Body of pancreas (tissue), 4 donors: ENCODE measurements at regions not wholly inside any gene's neighbourhood (a gene's known extent, or its start where the extent isn't known, plus 50 kb on each side); places are given as distances from the start of the nearest gene placed in this dataset.

Experiments
- POLR2A ChIP-seq, 3 donors: fragments of 450-650 bp; IDR thresholded peaks; one replicate each; pipeline ENCODE4 v1.6.1; 2016; ENCODE audit warnings: antibody characterized with exemption in 3 of 3, mild to moderate bottlenecking in 2 of 3
- TF ChIP-seq, protein P1 (sequence below), 7 experiments: fragments of 450-650 bp in 4 of 7; fragments of 200-600 bp in 3 of 7; sonication (generic) in 3 of 7; IDR thresholded peaks; one replicate each; pipeline ENCODE4 v1.5.1; 2016 to 2019; ENCODE audit warnings: antibody characterized with exemption in 7 of 7

DNA sequence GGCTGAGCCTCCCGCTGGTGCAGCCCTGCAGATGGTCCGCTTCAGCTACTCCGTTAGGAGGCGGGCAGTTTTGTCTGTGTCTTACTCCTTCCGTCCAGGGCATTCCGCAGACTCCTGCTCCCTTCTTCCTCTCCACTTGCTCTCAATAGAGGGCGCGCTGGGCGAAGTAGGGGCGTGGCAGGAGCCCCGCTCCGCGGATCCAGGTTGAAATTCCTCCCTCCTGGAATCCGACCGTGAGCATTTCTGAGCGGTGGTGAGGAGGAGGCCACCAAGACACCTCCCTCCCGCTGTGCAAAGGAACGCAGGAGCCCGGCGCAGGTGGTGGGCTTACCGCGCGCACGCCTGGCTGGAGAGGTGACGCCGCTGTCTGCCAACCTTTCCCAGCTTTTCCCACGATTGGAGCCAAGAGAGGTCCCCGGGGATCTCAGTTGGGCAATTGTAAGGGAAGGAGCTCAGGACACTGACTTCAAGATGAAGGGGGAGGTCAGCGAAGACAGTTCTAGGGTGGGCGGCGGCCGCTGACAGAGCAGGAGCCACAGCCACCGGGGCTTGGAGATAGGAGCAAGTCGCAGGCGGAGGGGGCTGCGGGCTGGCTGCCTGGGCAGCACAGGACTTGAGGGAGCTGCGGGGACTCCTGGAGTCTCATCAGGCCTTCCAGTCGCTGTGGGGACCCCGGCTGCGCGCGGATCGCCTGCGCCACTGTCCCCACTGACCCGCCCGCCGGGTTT lies 1011.3 kb downstream of the XPNPEP1 start:
- TF ChIP-seq POLR2A (IDR thresholded peaks at IDR 0.05) = no peak
- TF ChIP-seq, protein P1, sequence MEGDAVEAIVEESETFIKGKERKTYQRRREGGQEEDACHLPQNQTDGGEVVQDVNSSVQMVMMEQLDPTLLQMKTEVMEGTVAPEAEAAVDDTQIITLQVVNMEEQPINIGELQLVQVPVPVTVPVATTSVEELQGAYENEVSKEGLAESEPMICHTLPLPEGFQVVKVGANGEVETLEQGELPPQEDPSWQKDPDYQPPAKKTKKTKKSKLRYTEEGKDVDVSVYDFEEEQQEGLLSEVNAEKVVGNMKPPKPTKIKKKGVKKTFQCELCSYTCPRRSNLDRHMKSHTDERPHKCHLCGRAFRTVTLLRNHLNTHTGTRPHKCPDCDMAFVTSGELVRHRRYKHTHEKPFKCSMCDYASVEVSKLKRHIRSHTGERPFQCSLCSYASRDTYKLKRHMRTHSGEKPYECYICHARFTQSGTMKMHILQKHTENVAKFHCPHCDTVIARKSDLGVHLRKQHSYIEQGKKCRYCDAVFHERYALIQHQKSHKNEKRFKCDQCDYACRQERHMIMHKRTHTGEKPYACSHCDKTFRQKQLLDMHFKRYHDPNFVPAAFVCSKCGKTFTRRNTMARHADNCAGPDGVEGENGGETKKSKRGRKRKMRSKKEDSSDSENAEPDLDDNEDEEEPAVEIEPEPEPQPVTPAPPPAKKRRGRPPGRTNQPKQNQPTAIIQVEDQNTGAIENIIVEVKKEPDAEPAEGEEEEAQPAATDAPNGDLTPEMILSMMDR (IDR thresholded peaks at IDR 0.05) = peak in 6 of 7 experiments; percentile 27 to 57 (median 48)
